NCI-H1694 treated with DMSO at 0.1 percent for 48 hours (cell line): ENCODE measurements at regions not wholly inside any gene's neighbourhood (a gene's known extent, or its start where the extent isn't known, plus 50 kb on each side); places are given as distances from the start of the nearest gene placed in this dataset.
"Not testable (repeated sequence)": the region's sequence is repeated elsewhere in the genome, so short reads cannot be mapped to it uniquely, and the experiment has no call there.

Experiments
- DNase-seq: peaks from one replicate; lab custom pipeline; 2025; lab: John Stamatoyannopoulos, UW

GRCh38 chr5:82493221-82493620 lies 215.1 kb upstream of the RPS23 start:
- DNase-seq, result no peak

GRCh38 chr5:82491397-82491796 lies 213.2 kb upstream of the RPS23 start:
- no peak for DNase-seq

- no peak for DNase-seq
Measured at GRCh38 chr5:82489683-82490082, 211.5 kb upstream of the RPS23 start.

- DNase-seq, result no peak
Measured at GRCh38 chr5:82487131-82487530, 209.0 kb upstream of the RPS23 start.

GRCh38 chr5:82480331-82480730 lies 202.2 kb upstream of the RPS23 start:
- no peak for DNase-seq

- DNase-seq, result no peak
Measured at GRCh38 chr5:82476155-82476554, 198.0 kb upstream of the RPS23 start.

GRCh38 chr5:82473262-82473661 lies 195.1 kb upstream of the RPS23 start:
- DNase-seq, result no peak

- DNase-seq, result no peak
Measured at GRCh38 chr5:82470185-82470994, 192.2 kb upstream of the RPS23 start.

- DNase-seq, result no peak
Measured at GRCh38 chr5:82466986-82467561, 188.9 kb upstream of the RPS23 start.

GRCh38 chr5:82465235-82465634 lies 187.1 kb upstream of the RPS23 start:
- no peak for DNase-seq

- no peak for DNase-seq
Measured at GRCh38 chr5:82459626-82460025, 181.5 kb upstream of the RPS23 start.

GRCh38 chr5:82455317-82455716 lies 177.2 kb upstream of the RPS23 start:
- DNase-seq, result not testable (repeated sequence)

GRCh38 chr5:82448374-82448773 lies 170.2 kb upstream of the RPS23 start:
- DNase-seq, result no peak

GRCh38 chr5:82447913-82448312 lies 169.8 kb upstream of the RPS23 start:
- no peak for DNase-seq

- DNase-seq, result no peak
Measured at GRCh38 chr5:82446809-82447208, 168.7 kb upstream of the RPS23 start.

- no peak for DNase-seq
Measured at GRCh38 chr5:82445726-82446335, 167.7 kb upstream of the RPS23 start.

- DNase-seq, result no peak
Measured at GRCh38 chr5:82439750-82440445, 161.7 kb upstream of the RPS23 start.

GRCh38 chr5:82437565-82437964 lies 159.4 kb upstream of the RPS23 start:
- not testable (repeated sequence) for DNase-seq

- no peak for DNase-seq
Measured at GRCh38 chr5:82436291-82436690, 158.1 kb upstream of the RPS23 start.

GRCh38 chr5:82434696-82435660 lies 156.8 kb upstream of the RPS23 start:
- DNase-seq, result not testable (repeated sequence)

GRCh38 chr5:82426464-82427154 lies 148.5 kb upstream of the RPS23 start:
- no peak for DNase-seq
